ENCODE measurements at regions not wholly inside any gene's neighbourhood (a gene's known extent, or its start where the extent isn't known, plus 50 kb on each side); places are given as distances from the start of the nearest gene placed in this dataset.

DNA sequence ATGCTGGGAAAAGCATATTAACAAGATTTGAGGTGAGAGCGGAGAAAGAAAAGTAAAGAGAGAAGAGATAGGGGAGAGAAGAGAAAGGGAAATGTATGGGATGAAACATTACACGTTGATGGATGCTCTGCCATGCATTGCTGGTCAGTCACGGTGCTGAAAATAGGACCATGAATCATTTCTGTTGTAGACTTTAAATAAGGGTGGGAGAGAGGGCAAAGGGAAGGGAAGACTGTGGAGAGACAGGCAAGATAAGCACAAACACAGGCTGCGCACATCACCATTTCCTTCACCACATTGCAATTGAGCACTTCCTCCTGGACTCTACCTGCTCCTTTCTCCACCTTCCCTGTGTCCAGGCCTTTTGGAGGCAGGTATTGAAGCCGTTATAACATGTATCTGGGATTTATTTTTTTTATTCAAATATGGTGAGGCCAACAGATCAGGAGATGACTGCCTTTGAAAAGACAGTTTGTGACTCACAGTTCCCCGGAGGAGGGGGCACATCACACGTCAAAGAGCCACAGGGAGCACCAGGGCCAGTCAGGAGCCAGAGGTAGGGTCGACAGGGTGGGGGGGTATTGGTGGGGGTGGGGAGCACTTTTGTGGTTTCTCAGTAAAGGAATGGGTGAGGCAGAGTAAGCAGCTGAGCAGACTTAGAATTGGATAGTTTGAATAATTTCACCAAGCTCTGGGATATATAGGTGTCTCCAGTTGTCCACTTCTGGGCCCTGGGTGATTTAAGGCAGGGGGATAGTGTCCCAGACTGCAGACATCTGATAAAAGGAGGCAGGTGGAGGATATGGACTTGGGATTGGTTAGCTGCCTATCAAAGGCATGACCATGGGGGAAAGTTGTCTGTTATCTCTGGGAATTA is 372.8 kb upstream of the ST6GAL2 start:
- Histone ChIP-seq H3K4me3 (ENCODE audit: low read depth, low read length, poor library complexity, severe bottlenecking) (no peak overlapping the region), H3K27ac (ENCODE audit: low read depth, low read length, poor library complexity, severe bottlenecking) (no peak overlapping the region), H2AFZ (ENCODE audit: low read length) (no peak overlapping the region), H3K4me2 (ENCODE audit: low read length) (no peak overlapping the region), H4K20me1 (ENCODE audit: insufficient read depth, low read length) (no peaks in the 10 kb centered on the region), H3K4me1 (ENCODE audit: insufficient read depth, low read length, poor library complexity, severe bottlenecking) (no peaks in the 10 kb centered on the region), H3K79me2 (ENCODE audit: insufficient read depth, low read depth, low read length) (no peaks in the 10 kb centered on the region), H3K36me3 (ENCODE audit: insufficient read depth, low read length) (no peaks in the 10 kb centered on the region), H3K9me2 (ENCODE audit: insufficient read depth, low read length) (no peaks in the 10 kb centered on the region), H3K9me3 (ENCODE audit: low read length) (no peaks in the 10 kb centered on the region)
- DNase-seq (ENCODE audit: low spot score): no peak
- ChIA-PET POLR2A (no interaction called here), CTCF (ENCODE audit: unreplicated experiment) (no interaction called here)
- no TSS peak for BruUV-seq (replicated peaks)
- no peak for TF ChIP-seq EZH2phosphoT487 (IDR thresholded peaks at IDR 0.05; ENCODE audit: borderline replicate concordance, low read depth, low read length)
- TF ChIP-seq, protein P1, sequence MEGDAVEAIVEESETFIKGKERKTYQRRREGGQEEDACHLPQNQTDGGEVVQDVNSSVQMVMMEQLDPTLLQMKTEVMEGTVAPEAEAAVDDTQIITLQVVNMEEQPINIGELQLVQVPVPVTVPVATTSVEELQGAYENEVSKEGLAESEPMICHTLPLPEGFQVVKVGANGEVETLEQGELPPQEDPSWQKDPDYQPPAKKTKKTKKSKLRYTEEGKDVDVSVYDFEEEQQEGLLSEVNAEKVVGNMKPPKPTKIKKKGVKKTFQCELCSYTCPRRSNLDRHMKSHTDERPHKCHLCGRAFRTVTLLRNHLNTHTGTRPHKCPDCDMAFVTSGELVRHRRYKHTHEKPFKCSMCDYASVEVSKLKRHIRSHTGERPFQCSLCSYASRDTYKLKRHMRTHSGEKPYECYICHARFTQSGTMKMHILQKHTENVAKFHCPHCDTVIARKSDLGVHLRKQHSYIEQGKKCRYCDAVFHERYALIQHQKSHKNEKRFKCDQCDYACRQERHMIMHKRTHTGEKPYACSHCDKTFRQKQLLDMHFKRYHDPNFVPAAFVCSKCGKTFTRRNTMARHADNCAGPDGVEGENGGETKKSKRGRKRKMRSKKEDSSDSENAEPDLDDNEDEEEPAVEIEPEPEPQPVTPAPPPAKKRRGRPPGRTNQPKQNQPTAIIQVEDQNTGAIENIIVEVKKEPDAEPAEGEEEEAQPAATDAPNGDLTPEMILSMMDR (conservative IDR thresholded peaks at IDR 0.05; ENCODE audit: low read length): no peak
- intact Hi-C loops (cut with micrococcal nuclease; ENCODE audit: unreplicated experiment): no loop called here

DNA sequence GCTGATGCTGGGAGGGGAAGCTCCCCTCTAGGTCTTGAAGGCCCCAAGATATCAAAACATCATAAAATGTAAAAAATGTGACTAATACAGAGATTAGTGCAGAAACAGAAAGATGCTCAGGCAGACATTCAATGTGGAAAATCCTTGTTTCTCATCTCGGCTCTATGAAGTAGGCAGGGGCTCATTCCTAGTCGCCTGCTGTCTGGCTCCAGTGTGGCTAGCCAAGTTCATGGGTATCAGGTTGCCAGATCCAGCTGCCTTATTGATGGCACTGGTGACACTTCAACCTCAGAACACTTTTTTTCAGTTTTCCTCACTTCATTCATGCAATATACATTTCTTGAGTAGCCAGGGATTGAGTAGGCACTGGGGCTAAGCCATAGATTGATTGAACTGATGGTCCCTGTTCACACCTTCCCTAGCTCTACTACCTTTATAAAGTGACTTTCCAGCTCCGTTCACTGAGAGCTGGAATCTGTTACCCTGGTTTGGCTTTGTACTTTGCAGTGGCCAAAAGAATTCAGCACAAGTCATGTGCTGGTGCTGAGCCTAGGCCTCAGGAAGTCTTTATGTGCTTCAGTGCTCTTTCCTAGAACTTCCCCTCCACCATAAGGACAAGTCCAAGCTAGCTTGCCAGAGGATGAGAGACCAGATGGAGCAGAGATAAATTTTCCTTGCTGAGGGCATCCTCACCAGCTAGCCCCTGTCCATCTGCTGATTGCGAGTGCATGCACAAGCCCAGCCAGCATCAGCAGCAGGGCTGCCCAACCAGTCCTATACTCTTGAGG is 373.6 kb upstream of the ST6GAL2 start:
- ChIA-PET CTCF (ENCODE audit: unreplicated experiment) (no interaction called here), POLR2A (no interaction called here)
- no TSS peak for BruUV-seq (replicated peaks)
- intact Hi-C loops (cut with micrococcal nuclease; ENCODE audit: unreplicated experiment): no loop called here
- no peaks in the 10 kb centered on the region for H3K4me1 ChIP-seq (ENCODE audit: insufficient read depth, low read length, poor library complexity, severe bottlenecking)
- H3K4me2 ChIP-seq (ENCODE audit: low read length): no peak overlapping the region
- H3K27ac ChIP-seq (ENCODE audit: low read depth, low read length, poor library complexity, severe bottlenecking): no peak overlapping the region
- H3K9me2 ChIP-seq (ENCODE audit: insufficient read depth, low read length): no peaks in the 10 kb centered on the region
- no peak overlapping the region for H3K4me3 ChIP-seq (ENCODE audit: low read depth, low read length, poor library complexity, severe bottlenecking)
- H3K36me3 ChIP-seq (ENCODE audit: insufficient read depth, low read length): no peaks in the 10 kb centered on the region
- no peaks in the 10 kb centered on the region for H3K79me2 ChIP-seq (ENCODE audit: insufficient read depth, low read depth, low read length)
- no peaks in the 10 kb centered on the region for H3K9me3 ChIP-seq (ENCODE audit: low read length)
- no peak for TF ChIP-seq EZH2phosphoT487 (IDR thresholded peaks at IDR 0.05; ENCODE audit: borderline replicate concordance, low read depth, low read length)
- TF ChIP-seq, protein P1 (conservative IDR thresholded peaks at IDR 0.05; ENCODE audit: low read length): no peak
- no peaks in the 10 kb centered on the region for H4K20me1 ChIP-seq (ENCODE audit: insufficient read depth, low read length)
- no peak overlapping the region for H2AFZ ChIP-seq (ENCODE audit: low read length)
- no peak for DNase-seq (ENCODE audit: low spot score)

DNA sequence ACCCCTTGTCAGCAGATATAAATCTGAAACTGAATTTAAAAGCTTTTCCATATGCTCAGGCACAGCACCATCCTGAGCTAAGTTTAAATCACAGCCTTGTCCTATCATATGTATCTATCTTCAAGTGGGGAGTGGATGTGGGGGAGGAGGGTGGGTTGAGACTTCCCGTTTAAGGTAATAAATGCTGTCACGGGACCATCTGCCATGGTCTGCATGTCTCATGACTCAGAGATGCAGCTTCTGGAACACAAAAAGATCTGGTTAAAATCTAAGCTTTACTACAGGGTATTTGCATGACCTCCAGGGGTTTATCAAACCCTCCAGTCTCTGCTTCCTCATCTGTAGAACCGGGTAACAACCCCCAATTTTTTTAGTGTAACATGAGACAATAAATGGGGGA is 377.7 kb upstream of the ST6GAL2 start:
- Histone ChIP-seq H2AFZ (ENCODE audit: low read length) (no peak overlapping the region), H3K4me3 (ENCODE audit: low read depth, low read length, poor library complexity, severe bottlenecking) (no peak overlapping the region), H3K27ac (ENCODE audit: low read depth, low read length, poor library complexity, severe bottlenecking) (no peak overlapping the region), H3K36me3 (ENCODE audit: insufficient read depth, low read length) (no peaks in the 10 kb centered on the region), H3K4me2 (ENCODE audit: low read length) (no peak overlapping the region), H3K9me2 (ENCODE audit: insufficient read depth, low read length) (no peaks in the 10 kb centered on the region), H4K20me1 (ENCODE audit: insufficient read depth, low read length) (no peaks in the 10 kb centered on the region), H3K9me3 (ENCODE audit: low read length) (no peaks in the 10 kb centered on the region), H3K4me1 (ENCODE audit: insufficient read depth, low read length, poor library complexity, severe bottlenecking) (no peaks in the 10 kb centered on the region), H3K79me2 (ENCODE audit: insufficient read depth, low read depth, low read length) (no peaks in the 10 kb centered on the region)
- DNase-seq (ENCODE audit: low spot score): no peak
- ChIA-PET POLR2A (no interaction called here), CTCF (ENCODE audit: unreplicated experiment) (no interaction called here)
- intact Hi-C loops (cut with micrococcal nuclease; ENCODE audit: unreplicated experiment): no loop called here
- no TSS peak for BruUV-seq (replicated peaks)
- TF ChIP-seq, protein P1 (conservative IDR thresholded peaks at IDR 0.05; ENCODE audit: low read length): no peak
- no peak for TF ChIP-seq EZH2phosphoT487 (IDR thresholded peaks at IDR 0.05; ENCODE audit: borderline replicate concordance, low read depth, low read length)
